Stimulated activated CD4-positive, alpha-beta T cell treated with anti-CD3 and anti-CD28 coated beads, TNF-alpha, amount 100 ng/mL, for 1 hour (primary cell): ENCODE measurements at regions not wholly inside any gene's neighbourhood (a gene's known extent, or its start where the extent isn't known, plus 50 kb on each side); places are given as distances from the start of the nearest gene placed in this dataset.

ENCODE experiments used
- DNase-seq, 3 donors: peaks; one replicate each; pipeline ENCODE4 v3.0.0-alpha.2; 2020; ENCODE audit warnings: low read depth in 3 of 3, low spot score in 1 of 3

GRCh38 chr2:12303181-12304030 lies 413.3 kb upstream of the TRIB2 start:
- DNase-seq: no peak

DNA sequence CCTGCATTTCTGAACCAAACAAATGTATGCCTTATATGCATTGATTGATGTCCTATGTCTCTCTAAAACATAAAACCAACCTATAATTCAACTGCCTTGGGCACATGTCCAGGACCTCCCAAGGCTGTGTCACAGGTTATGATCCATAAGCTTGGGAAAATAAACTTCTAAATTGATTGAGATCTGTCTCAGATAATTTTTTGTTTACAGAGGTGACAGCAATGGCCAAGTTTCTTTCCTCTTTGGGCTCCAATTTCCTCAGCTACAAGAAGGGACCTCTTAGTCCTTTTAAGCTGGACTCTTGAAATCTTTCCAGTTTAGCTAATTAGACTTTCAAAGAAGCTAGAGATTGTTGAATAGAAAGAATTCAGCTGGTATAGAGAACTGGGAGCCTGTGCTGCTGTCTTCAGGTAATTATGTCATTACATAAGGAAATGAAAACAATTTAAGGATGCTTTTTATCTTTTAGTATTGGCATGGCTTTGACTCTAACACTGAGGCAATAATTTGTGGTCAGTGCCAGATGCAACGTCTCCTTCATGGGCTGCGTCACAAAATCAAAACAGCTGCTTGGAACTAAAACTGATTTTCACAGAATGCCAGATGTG lies 412.1 kb upstream of the TRIB2 start:
- DNase-seq: no peak

GRCh38 chr2:12305931-12306330 lies 410.8 kb upstream of the TRIB2 start:
- DNase-seq: no peak

GRCh38 chr2:12310399-12310798 lies 406.3 kb upstream of the TRIB2 start:
- DNase-seq: no peak

- no peak for DNase-seq
Observed at GRCh38 chr2:12313445-12314126, 403.1 kb upstream of the TRIB2 start.

- DNase-seq: no peak
Observed at GRCh38 chr2:12314127-12314760, 402.5 kb upstream of the TRIB2 start.

GRCh38 chr2:12315224-12315623 lies 401.5 kb upstream of the TRIB2 start:
- DNase-seq: no peak

- DNase-seq: no peak
Observed at GRCh38 chr2:12316476-12316875, 400.3 kb upstream of the TRIB2 start.

- no peak for DNase-seq
Observed at GRCh38 chr2:12317286-12317685, 399.4 kb upstream of the TRIB2 start.

- DNase-seq: no peak
Observed at GRCh38 chr2:12317814-12318426, 398.8 kb upstream of the TRIB2 start.

- no peak for DNase-seq
Observed at GRCh38 chr2:12318427-12319057, 398.2 kb upstream of the TRIB2 start.

- no peak for DNase-seq
Observed at GRCh38 chr2:12320027-12320734, 396.6 kb upstream of the TRIB2 start.

GRCh38 chr2:12320991-12321641 lies 395.6 kb upstream of the TRIB2 start:
- no peak for DNase-seq

DNA sequence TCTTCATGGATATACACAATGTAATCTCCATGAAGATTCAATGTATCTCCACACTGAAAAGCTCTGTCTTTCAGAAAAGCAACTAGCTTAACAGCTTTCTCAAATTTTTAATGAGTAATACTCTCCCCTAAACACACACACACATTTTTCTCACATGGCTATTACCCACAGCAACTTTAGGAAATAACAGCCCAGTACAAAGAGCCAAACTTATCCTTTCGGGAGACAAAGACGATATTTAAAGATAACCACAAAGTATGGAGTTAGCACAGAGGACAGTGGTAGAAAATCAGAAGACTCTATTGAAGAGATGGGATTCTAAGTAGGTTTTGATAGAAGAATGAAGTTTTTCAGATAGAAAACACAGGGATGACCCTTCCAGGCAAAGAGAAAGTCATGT lies 394.9 kb upstream of the TRIB2 start:
- DNase-seq: no peak

- DNase-seq: no peak
Observed at GRCh38 chr2:12325806-12326205, 390.9 kb upstream of the TRIB2 start.

DNA sequence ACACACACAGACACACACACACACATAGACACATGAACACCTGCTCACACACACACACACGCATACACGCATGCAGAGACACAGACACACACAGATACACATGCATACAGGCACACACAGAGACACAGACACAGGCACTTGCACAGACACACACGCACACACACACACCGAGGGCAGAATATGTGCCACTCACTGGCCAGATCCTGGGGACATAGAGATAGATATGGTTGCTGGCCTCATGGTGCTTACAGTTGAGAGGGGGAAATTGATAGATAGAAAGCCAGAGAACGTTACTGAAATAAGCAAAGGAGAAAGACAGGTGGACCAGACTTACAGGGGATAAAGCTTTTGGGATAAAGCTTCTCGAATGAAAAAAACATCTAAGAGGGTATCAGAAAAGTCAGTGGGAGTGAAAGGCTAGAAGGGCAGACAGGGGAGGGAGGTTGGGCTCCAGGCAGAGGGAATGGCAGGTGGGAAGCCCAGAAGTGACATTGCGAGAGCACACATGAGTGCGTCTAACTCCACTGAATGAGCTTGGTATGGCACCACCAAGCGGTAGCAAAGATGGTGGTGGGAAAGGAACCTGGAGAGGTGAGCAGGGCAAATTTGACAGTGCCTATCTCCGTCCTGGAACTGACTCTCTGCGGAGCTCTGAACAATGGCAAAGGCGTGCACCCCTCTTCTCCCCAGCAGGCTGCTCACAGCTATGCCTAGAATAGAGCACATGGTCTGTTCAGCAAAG lies 390.1 kb upstream of the TRIB2 start:
- no peak for DNase-seq

DNA sequence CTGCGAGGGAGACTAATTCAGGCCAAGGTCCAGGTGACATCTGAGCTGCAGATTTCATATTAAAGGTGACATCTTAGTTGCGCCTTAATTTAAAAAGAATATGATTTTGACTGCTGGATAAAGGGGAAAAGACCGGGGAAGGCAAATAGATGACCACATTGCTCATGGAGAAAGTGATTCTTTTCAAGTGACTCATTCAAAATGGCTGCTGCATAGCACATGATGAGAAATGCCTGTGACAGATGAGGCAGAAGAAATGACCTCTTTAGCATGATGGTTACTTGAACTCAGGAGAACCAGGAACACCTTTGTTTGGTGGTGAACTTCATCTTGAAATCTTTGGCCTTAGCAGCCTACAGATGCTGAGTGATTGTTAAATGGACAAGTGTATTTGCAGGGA lies 385.8 kb upstream of the TRIB2 start:
- DNase-seq: no peak

- no peak for DNase-seq
Observed at GRCh38 chr2:12331698-12332097, 385.0 kb upstream of the TRIB2 start.

- DNase-seq: no peak
Observed at GRCh38 chr2:12333293-12333692, 383.4 kb upstream of the TRIB2 start.
